GM13976 (cell line): ENCODE measurements at regions not wholly inside any gene's neighbourhood (a gene's known extent, or its start where the extent isn't known, plus 50 kb on each side); places are given as distances from the start of the nearest gene placed in this dataset.

Source experiments
- DNase-seq: peaks from one replicate; pipeline ENCODE4 v3.0.0; 2012; ENCODE audit warnings: low spot score
- CTCF ChIP-seq: IDR thresholded peaks from 2 replicates; pipeline ENCODE4 v1.5.1; 2012; ENCODE audit warnings: borderline replicate concordance, mild to moderate bottlenecking; ENCODE audit not compliant: insufficient read depth; ENCODE audit errors: extremely low read depth, missing control alignments, control extremely low read depth
- in situ Hi-C: fragments of 300-500 bp; cut with MboI; formaldehyde crosslinking; loops from one replicate; pipeline ENCODE4 v1.12.0; 2022; ENCODE audit warnings: low sequenced_read_pairs, mixed read lengths, inconsistent platforms; ENCODE audit not compliant: unreplicated experiment

- in situ Hi-C loops, result no loop called here
- TF ChIP-seq CTCF, result no peak
- no peak for DNase-seq
These were observed 985.7 kb downstream of the CDH8 start for GRCh38 chr16:61050547-61050946.

- no peak for DNase-seq
- in situ Hi-C loops, result no loop called here
- TF ChIP-seq CTCF, result no peak
These were observed 990.3 kb downstream of the CDH8 start for GRCh38 chr16:61045931-61046330.

- no peak for TF ChIP-seq CTCF
- DNase-seq, result no peak
- in situ Hi-C loops, result no loop called here
These were observed 993.5 kb downstream of the CDH8 start for GRCh38 chr16:61042737-61043136.

GRCh38 chr16:61030616-61031015 is 1005.6 kb downstream of the CDH8 start:
- in situ Hi-C loops, result no loop called here
- DNase-seq, result no peak
- TF ChIP-seq CTCF, result no peak

- TF ChIP-seq CTCF, result no peak
- DNase-seq, result no peak
These were observed 1011.9 kb downstream of the CDH8 start for GRCh38 chr16:61024180-61024900.

GRCh38 chr16:61014869-61015268 is 1021.4 kb downstream of the CDH8 start:
- in situ Hi-C loops, result no loop called here
- no peak for TF ChIP-seq CTCF
- DNase-seq, result no peak

More at GRCh38 chr16:61024180-61024900, 1011.9 kb downstream of the CDH8 start:
- in situ Hi-C loops, result no loop called here
